B cell (primary cell): ENCODE measurements at regions not wholly inside any gene's neighbourhood (a gene's known extent, or its start where the extent isn't known, plus 50 kb on each side); places are given as distances from the start of the nearest gene placed in this dataset.

Experiments used
- ATAC-seq: fragments of 200-7000 bp; cut with Tn5 transposase; one replicate; pipeline ENCODE4 v1.10.0; 2021; ENCODE audit warnings: low read depth, mild to moderate bottlenecking, moderate number of reproducible peaks, moderate library complexity
- CTCF ChIA-PET: fragments of 350-600 bp; sonication (Branson Sonifier 250); formaldehyde crosslinking; loops from one replicate; lab custom pipeline; 2021; ENCODE audit warnings: antibody characterized with exemption, inconsistent platforms; lab: Charles Lee
- POLR2A ChIA-PET: fragments of 350-600 bp; sonication (Branson Sonifier 250); formaldehyde crosslinking; loops from one replicate; lab custom pipeline; 2021; ENCODE audit warnings: antibody characterized with exemption; lab: Charles Lee
- DNase-seq: peaks from one replicate; pipeline ENCODE4 v3.0.0; 2013
- H2AFZ ChIP-seq: 2 replicates; pipeline ENCODE4 v1.6.1; 2012; ENCODE audit warnings: mild to moderate bottlenecking, low read depth, low read length; ENCODE audit not compliant: insufficient read depth, poor library complexity, severe bottlenecking
- H3K27ac ChIP-seq, 2 donors: 1 replicate in 1 of 2; 2 replicates in 1 of 2; pipeline ENCODE4 v1.5.1; 2012 to 2013; ENCODE audit warnings: low read length in 2 of 2, mild to moderate bottlenecking in 2 of 2, moderate library complexity in 1 of 2
- H3K27me3 ChIP-seq, 4 experiments: fragments of 200-600 bp in 1 of 4; sonication (generic) in 1 of 4; replicated peaks in 1 of 4; 1 replicate in 2 of 4; 2 replicates in 2 of 4; pipeline versions ENCODE4 v1.6.1 to v1.7.0; 2013 to 2016; ENCODE audit warnings: low read length in 3 of 4, mild to moderate bottlenecking in 2 of 4, mixed read lengths in 1 of 4, moderate library complexity in 1 of 4; ENCODE audit not compliant: insufficient read depth in 4 of 4, control insufficient read depth in 3 of 4; ENCODE audit errors: control extremely low read depth in 1 of 4
- H3K36me3 ChIP-seq, 2 experiments: replicated peaks in 1 of 2; 1 replicate in 1 of 2; 2 replicates in 1 of 2; pipeline versions ENCODE4 v1.6.1 to v1.7.1; 2013; ENCODE audit warnings: low read length in 1 of 2; ENCODE audit not compliant: insufficient read depth in 2 of 2, control insufficient read depth in 1 of 2; ENCODE audit errors: control extremely low read depth in 1 of 2, extremely low read depth in 1 of 2
- H3K4me1 ChIP-seq, 2 donors: fragments of 200-600 bp in 1 of 2; sonication (generic) in 1 of 2; 1 replicate in 1 of 2; 2 replicates in 1 of 2; pipeline versions ENCODE4 v1.5.1 to v1.6.1; 2013 to 2017; ENCODE audit warnings: low read length in 2 of 2; ENCODE audit not compliant: control insufficient read depth in 2 of 2, insufficient read depth in 2 of 2
- H3K4me2 ChIP-seq: replicated peaks from 2 replicates; pipeline ENCODE3; 2012; ENCODE audit warnings: mild to moderate bottlenecking, low read depth, low read length; ENCODE audit not compliant: poor library complexity, severe bottlenecking
- H3K4me3 ChIP-seq, 5 experiments: fragments of 200-600 bp in 1 of 5; sonication (generic) in 1 of 5; 1 replicate in 3 of 5; 2 replicates in 2 of 5; pipeline versions ENCODE4 v1.5.1 to v1.7.0; 2011 to 2016; ENCODE audit warnings: low read length in 4 of 5, mild to moderate bottlenecking in 4 of 5, low read depth in 2 of 5, control low read depth in 1 of 5, moderate library complexity in 1 of 5; ENCODE audit not compliant: insufficient read depth in 1 of 5; ENCODE audit errors: control extremely low read depth in 1 of 5, extremely low read depth in 1 of 5
- H3K79me2 ChIP-seq: fragments of 200-600 bp; sonication (generic); one replicate; pipeline ENCODE4 v1.6.0; 2016; ENCODE audit warnings: low read length; ENCODE audit not compliant: control insufficient read depth, insufficient read depth
- H3K9ac ChIP-seq: fragments of 200-600 bp; sonication (generic); 2 replicates; pipeline ENCODE4 v1.6.1; 2017; ENCODE audit warnings: mild to moderate bottlenecking, low read length, moderate library complexity
- H3K9me3 ChIP-seq, 3 donors: one replicate each; pipeline versions ENCODE4 v1.6.1 to v1.7.1; 2013; ENCODE audit warnings: low read length in 2 of 3; ENCODE audit not compliant: control insufficient read depth in 2 of 3, insufficient read depth in 1 of 3; ENCODE audit errors: control extremely low read depth in 1 of 3
- H4K20me1 ChIP-seq: 2 replicates; pipeline ENCODE4 v1.6.0; 2012; ENCODE audit warnings: mild to moderate bottlenecking, low read length; ENCODE audit not compliant: insufficient read depth, control insufficient read depth, poor library complexity, severe bottlenecking
- H3K27ac Mint-ChIP-seq: one replicate; pipeline ENCODE4 v1.8.0; 2021; ENCODE audit warnings: mixed read lengths
- H3K27me3 Mint-ChIP-seq: one replicate; pipeline ENCODE4 v1.8.0; 2021; ENCODE audit warnings: mixed read lengths
- H3K4me1 Mint-ChIP-seq: one replicate; pipeline ENCODE4 v1.8.0; 2021; ENCODE audit warnings: mixed read lengths
- H3K4me3 Mint-ChIP-seq: one replicate; pipeline ENCODE4 v1.8.0; 2021; ENCODE audit warnings: mixed read lengths
- H3K9me3 Mint-ChIP-seq: one replicate; pipeline ENCODE4 v1.8.0; 2022; ENCODE audit warnings: mixed read lengths; ENCODE audit not compliant: insufficient read depth
- EZH2 ChIP-seq: IDR thresholded peaks from 2 replicates; pipeline ENCODE4 v1.6.1; 2012; ENCODE audit warnings: borderline replicate concordance, low read depth, mild to moderate bottlenecking, moderate library complexity, low read length; ENCODE audit not compliant: insufficient read depth, poor library complexity, severe bottlenecking
- WGBS: methylation state at CpG from one replicate; pipeline ENCODE4 v1.1.5; 2013; ENCODE audit warnings: missing lambda C conversion rate; ENCODE audit not compliant: insufficient coverage; 5-methylcytosine and 5-hydroxymethylcytosine counted together
- intact Hi-C: fragments of 100-400 bp; cut with micrococcal nuclease; formaldehyde crosslinking; loops from one replicate; pipeline ENCODE4 v1.10.0; 2022
- TF ChIP-seq, protein P1 (sequence below): fragments of 200-600 bp; IDR thresholded peaks from one replicate; pipeline ENCODE4 v1.8.0; 2022; ENCODE audit warnings: antibody characterized with exemption, mild to moderate bottlenecking

DNA sequence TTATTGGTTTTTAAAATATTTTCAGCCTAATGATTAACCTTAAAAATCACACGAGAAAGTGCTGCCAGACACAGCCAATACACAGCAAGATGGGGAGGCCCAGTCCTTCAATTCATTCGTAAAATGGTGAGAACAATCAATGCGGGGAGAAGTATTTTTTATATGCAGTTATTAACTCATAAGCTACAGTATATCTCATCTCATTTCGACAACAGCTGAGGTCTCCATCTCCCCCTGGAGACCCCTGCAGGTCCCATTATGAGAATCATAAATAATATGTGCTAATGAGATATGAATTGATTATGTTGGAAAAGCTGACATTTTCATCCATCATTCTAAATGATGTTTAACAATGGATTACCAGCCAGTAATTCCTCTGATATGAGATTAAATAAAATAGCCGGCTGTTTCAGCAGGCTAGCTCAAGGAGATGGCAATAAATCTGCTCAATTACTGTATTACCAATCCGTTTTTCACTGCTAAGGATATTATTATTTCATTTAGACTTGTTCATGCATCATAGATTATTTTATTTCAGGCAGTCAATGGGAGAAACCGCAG lies 535.8 kb downstream of the GALR1 start:
- Mint-ChIP-seq H3K9me3 (no peaks in the 10 kb centered on the region), H3K27me3 (no peaks in the 10 kb centered on the region), H3K27ac (no peak overlapping the region), H3K4me1 (no peaks in the 10 kb centered on the region), H3K4me3 (no peak overlapping the region)
- TF ChIP-seq, protein P1, sequence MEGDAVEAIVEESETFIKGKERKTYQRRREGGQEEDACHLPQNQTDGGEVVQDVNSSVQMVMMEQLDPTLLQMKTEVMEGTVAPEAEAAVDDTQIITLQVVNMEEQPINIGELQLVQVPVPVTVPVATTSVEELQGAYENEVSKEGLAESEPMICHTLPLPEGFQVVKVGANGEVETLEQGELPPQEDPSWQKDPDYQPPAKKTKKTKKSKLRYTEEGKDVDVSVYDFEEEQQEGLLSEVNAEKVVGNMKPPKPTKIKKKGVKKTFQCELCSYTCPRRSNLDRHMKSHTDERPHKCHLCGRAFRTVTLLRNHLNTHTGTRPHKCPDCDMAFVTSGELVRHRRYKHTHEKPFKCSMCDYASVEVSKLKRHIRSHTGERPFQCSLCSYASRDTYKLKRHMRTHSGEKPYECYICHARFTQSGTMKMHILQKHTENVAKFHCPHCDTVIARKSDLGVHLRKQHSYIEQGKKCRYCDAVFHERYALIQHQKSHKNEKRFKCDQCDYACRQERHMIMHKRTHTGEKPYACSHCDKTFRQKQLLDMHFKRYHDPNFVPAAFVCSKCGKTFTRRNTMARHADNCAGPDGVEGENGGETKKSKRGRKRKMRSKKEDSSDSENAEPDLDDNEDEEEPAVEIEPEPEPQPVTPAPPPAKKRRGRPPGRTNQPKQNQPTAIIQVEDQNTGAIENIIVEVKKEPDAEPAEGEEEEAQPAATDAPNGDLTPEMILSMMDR, result no peak
- no peak for TF ChIP-seq EZH2
- no peaks in the 10 kb centered on the region for H3K79me2 ChIP-seq
- no peak overlapping the region for H2AFZ ChIP-seq
- H3K9ac ChIP-seq, result no peak overlapping the region
- no peaks in the 10 kb centered on the region for H3K36me3 ChIP-seq
- no peak overlapping the region for H3K4me2 ChIP-seq
- intact Hi-C loops, result no loop called here
- H4K20me1 ChIP-seq, result no peaks in the 10 kb centered on the region
- POLR2A ChIA-PET, result no interaction called here
- H3K27me3 ChIP-seq, result no peaks in the 10 kb centered on the region
- H3K4me3 ChIP-seq, result no peak overlapping the region
- peaks cover 0 to 5% (median 0%) of the 10 kb centered on the region in 3 donors for H3K9me3 ChIP-seq
- CTCF ChIA-PET, result no interaction called here
- DNase-seq (no peak), ATAC-seq (no peak)
- H3K27ac ChIP-seq, result no peak overlapping the region
- H3K4me1 ChIP-seq, result no peaks in the 10 kb centered on the region
- 100% methylated on average over 1 of the region's 7 CpGs for WGBS

DNA sequence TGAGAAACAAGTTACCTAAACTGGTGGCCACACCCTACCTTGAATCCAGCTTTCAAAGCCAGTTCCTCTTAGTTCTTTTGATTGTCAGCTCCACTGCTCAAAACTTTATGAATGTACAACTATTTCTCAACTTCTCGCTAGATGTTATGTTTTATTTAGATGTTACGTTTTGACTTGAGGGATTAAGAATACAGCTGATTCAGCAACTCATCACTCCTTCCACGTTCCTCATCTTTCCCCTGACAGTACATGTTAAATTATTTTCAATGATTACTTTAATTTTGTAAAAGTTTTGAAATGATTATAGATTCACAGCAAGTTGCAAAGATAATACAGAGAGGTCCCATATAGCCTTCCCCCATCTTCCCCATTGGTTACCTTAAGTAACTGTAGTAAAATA lies 553.4 kb downstream of the GALR1 start:
- POLR2A ChIA-PET, result no interaction called here
- Histone ChIP-seq H3K4me3 (no peak overlapping the region), H3K4me2 (no peak overlapping the region), H3K79me2 (no peaks in the 10 kb centered on the region), H4K20me1 (no peaks in the 10 kb centered on the region), H3K9me3 (peaks cover 0 to 4% (median 0%) of the 10 kb centered on the region in 3 donors), H3K4me1 (no peaks in the 10 kb centered on the region), H3K27ac (no peak overlapping the region), H3K36me3 (no peaks in the 10 kb centered on the region), H3K9ac (no peak overlapping the region), H2AFZ (no peak overlapping the region), H3K27me3 (no peaks in the 10 kb centered on the region)
- ATAC-seq (no peak), DNase-seq (no peak)
- no peak for TF ChIP-seq EZH2
- TF ChIP-seq, protein P1, result no peak
- Mint-ChIP-seq H3K4me3 (no peak overlapping the region), H3K27me3 (no peaks in the 10 kb centered on the region), H3K27ac (no peak overlapping the region), H3K4me1 (no peaks in the 10 kb centered on the region), H3K9me3 (peaks cover 3% of the 10 kb centered on the region)
- WGBS, result no CpG with 5 or more reads among the region's 3 CpGs
- CTCF ChIA-PET, result no interaction called here
- intact Hi-C loops, result no loop called here
